NCI-H2171 (cell line): ENCODE measurements at regions not wholly inside any gene's neighbourhood (a gene's known extent, or its start where the extent isn't known, plus 50 kb on each side); places are given as distances from the start of the nearest gene placed in this dataset.
A peak's percentile ranks its signal among the peaks of the same experiment; 100 is the strongest.
"Not testable (repeated sequence)": the region's sequence is repeated elsewhere in the genome, so short reads cannot be mapped to it uniquely, and the experiment has no call there.

Source experiments
- DNase-seq: peaks from one replicate; lab custom pipeline; 2025; lab: John Stamatoyannopoulos, UW

DNA sequence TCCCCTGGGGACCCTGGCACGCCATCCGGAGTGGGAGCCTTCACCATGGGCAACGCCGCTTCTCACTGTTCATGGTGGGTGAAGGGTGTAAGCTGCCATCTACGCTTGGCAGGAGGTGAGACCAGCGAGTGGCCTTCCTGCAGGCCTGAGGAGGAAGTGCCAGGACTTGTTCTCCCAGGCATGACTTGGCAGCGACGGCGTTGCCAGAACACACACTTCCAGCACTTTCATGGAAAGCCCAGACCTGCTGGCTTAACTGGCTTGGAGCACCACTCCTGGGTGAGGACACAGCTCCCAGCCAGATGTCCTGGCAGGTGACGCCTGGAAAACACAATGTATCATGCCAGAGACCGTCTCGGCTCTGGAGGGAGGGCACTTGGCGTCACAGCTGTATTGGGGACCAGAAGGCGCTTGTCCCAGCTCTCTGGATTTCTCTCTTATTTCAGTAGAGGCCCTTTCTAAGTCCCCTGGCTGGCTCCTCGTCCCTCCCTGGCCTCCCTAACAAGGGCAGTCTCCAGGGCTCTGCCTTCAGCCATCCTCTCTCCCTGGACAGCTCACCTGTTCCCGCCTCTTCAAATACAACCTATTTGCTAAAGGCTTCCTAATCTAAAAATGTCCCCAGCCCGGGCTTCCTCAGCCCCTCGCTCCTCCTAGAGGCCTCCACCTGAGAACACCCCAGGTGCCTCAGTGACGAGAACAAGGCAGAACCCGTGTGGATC, 188.3 kb downstream of the OLFM1 start:
- DNase-seq, result no peak

DNA sequence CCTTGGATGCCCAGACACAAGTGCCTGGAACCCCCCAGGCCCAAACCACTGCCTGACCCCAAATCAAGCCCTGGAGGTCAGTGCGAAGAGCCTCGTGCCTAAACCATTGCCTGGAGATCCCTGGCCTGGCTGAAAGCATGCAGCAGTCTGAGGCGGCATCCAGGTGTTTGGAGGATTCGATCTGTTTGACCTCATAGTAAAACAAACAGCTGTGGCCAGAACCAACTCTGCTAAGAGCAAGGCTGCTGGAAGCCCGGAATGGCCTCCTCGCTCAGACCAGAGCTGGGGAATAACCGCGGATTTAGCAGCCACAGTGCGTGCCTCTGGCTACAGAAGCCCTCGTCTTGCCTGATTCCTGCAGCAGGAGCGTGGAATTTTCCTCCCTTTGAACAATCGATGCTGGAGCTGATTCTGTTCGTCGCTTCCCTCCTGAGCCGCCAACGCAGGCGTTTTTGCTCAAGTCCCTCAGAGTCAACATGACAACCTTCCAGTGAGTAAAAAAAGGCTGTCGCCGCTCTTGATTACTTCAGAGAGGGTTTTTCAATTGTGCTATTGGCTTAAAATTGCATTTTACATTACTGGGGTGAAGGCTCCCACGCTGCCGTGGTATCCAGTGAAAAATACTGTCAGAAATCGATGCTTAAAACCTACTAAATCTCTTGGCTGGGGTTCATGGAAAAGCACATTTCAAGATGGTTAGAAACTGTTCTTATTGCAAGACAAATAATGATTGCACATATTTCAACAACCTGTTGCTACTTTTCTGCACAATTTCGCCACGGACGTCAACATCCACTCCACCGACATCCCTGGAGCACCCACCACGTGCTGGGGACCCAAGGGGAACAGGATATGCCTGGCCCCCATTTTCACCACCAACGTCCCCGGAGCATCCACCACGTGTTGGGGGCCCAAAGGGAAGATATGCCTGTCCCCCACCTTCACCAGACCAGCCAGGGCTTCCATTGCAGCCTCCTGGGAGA, 190.0 kb downstream of the OLFM1 start:
- no peak for DNase-seq

DNA sequence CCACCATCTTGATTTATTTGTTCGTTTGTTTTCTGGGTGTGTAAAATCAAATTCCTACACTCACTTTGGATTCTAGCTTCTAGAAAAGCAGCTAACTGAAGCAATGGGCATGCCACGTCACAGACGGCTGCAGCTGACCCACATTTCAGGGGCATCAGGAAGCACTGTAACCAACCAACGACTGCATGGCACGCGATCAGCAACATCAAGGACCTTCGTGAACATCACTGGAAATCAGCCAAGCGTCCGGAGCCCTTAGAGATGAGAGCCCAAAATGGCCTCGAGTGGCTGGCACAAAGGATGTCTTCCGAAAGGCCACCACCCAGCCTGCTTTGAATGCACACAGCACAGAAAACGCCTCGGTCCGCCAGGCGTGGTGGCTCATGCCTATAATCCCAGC, 191.1 kb downstream of the OLFM1 start:
- DNase-seq, result no peak

DNA sequence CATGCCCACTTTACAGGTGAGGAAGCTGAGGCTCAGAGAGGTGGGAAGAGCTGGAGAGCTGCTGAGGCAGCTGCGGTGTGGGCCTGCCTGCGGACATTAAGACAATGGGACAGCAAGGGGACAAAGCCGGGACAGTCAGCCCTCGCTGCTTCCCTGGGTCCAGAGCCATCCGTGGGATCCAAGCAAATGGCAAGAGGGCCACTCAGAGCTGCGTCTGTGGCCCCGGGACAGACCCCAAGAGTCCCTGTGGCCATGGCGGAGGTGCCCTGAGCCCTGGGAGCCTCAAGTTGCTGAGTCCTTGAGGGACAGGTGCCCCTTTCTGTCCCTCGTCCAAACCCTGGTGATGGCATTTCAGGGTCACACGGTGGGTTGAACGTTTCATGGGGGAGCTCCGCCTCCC, 191.9 kb downstream of the OLFM1 start:
- no peak for DNase-seq

DNA sequence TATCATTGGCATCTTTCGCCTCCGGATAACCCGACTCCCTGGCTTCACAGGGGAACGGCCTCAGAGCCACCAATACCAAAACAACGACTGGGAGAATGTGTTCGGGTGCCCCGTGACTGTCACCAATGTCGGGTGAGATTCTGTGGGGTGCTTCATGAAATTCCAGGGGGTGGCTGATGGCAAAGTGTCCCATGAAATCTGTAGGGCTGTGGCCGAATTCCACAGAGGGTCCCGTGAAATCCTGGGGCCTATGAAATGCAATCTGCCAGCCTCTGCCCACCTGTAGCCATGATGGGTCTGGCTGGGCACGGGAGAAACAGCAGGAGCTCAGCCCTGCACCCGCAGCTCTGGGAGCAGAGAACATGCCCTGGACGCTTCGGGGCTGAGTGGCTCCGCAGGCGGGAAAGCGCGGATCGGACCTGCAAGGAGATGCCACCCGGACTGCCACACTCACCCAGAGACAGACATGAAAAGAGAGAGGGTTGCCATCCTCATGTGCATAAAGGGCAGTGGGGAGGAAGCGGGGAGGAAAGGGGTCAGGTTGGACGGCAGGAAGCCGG, 192.4 kb downstream of the OLFM1 start:
- no peak for DNase-seq

DNA sequence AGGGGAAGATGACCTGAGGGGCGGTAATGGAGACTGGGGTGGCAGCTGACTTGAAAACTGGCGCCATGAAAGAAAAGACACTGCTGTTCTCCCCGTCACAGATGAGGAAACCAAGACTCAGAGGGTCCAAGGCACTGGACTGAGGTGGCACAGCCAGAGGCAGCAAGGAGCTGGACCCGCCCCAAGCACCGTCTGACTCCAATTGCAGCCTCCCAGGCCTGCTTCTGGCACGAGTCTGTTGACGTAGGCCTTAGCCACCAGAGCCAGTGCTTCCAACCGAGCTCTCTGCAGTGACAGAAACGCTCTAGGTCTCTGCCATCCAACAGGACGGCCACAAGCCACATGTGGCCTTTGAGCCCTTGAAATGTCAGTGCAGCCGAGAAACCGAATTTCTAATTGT, 193.2 kb downstream of the OLFM1 start:
- DNase-seq, result no peak

DNA sequence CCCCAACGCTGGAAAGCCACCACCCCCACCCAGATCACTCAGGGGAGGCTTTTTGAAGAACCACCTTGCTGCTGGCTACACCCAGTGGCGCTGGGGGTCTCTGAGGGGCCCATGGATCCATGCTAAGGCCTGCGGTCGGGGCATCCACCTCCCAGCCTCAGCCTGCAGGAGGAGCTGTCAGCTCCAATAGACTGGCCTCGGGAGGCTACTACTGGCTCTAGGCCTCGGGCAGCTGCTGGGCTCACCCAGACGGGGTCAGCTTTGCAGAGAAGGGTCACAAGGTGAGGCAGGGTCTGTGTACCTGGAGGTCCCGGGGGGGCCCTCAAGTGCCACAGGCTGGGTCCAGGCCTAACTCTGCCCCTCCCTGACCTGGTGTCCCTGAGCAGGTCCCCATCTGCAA, 193.7 kb downstream of the OLFM1 start:
- no peak for DNase-seq

DNA sequence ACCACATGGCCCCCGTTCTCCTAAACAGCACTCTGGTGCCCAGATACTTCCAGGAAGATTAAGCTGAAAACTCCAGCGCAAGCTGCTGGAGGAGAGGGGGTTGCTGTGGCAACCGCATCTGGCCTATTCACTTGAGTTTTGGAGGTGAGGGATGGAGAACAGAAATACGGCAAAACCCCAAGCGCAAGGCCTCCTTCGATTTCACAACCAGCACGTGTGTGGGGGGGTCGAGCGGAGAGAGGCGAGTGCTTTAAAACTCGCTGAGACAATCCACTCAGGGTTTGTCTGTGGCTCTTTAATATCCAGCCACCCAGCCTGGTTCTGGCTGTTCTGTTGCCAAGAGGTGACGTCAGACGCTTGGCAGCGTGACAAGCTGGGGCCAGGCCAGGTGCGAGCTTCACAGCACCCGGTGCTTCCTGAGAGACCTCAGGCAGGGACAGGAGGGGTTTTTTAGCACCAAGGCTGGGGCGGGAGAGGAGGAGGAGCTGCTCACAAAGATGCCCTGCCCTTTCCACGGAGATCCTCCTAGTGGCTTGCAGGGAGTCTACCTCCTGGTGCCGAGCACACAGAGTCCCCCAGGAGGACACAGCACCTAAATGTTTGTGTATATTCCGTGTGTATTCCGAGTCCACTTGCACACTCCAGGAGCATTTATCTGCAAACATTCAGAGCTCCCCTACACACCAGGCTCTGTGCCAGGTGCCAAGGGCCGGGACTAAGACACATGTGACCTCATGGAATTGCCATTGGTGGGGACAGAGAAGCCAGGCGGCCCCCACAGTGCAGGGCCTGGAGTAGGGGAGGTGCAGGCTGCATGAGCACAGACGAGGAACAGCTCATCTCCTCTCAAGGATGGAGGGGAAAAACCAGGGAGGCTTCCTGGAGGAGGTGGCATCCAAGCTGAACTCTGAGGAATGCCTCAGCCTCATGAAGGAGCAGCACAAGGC, 194.6 kb downstream of the OLFM1 start:
- DNase-seq, result peak; percentile 98

DNA sequence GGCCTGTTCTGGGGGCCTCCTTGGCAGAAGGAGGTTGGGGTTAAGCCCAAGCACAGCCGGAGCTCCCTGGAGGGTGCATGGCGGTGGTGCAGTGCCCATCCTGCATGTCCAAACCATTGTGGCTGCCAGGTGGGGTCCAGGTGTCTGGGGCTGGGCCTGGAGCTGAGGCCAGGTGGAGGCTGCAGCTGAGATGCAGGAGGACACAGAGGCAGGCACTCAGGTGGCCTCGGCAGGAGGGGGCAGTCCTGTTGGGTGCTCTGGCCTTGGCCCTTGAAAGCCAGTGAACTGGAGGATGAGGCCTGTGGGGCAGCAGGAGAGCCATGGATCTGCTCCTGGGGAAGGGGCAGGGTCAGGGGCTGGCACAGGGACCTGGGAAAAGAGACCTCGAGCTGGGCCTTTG, 195.3 kb downstream of the OLFM1 start:
- DNase-seq, result no peak

DNA sequence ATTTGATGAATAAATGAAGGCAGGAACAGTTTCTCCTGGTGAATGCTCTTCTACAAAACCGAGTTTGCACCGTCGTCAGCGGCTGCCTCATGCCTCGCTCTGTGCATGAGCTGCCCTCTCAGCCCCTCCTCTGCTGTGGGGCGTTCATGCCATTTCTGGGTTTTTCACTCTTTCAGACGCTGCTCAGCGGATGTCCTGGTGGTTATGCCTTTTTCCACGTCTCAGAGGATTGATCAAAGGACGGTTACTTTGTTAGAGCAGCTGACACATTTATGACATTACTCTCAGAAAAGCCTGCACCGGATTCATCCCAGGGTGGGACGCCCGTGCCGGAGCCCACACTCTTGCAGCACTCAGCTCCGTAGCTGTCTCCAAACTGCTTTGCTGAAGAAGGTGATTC, 195.9 kb upstream of the PPP1R26 start:
- no peak for DNase-seq

DNA sequence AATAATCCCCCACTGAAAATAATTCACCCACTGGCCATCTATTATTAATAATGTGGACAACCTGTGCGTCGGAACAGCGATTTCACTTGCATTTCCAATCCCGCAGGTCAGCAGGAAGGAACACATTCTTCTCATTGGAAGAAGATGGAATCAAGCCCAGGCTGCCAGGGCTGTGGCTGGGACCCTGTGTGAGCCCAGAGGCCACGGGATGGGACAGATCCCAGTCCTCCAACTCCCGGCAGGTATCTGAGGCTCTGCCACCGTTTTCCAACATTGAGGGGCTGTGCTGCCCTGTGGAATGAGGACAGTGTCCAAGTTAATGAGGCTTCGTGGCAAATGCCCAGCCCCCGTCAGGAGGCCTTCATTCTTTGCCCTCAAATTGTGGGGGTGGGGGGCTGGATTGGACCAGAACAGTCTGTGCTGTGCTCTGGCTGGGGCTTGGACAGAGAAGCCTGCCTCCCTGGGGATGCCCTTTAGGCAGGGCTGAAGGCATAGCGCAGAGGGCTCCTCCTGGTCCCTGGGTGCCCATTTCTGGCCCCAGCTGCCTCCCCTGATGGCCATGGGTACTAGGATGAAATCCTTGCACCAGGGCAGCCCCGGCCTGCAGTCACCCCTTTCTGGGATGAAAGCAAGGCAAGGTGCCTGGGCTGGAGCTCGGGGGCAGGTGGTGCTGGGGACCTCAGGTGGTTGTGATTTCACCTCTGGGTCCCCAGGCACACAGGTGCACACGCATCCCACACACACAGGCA, 195.0 kb upstream of the PPP1R26 start:
- DNase-seq, result no peak

DNA sequence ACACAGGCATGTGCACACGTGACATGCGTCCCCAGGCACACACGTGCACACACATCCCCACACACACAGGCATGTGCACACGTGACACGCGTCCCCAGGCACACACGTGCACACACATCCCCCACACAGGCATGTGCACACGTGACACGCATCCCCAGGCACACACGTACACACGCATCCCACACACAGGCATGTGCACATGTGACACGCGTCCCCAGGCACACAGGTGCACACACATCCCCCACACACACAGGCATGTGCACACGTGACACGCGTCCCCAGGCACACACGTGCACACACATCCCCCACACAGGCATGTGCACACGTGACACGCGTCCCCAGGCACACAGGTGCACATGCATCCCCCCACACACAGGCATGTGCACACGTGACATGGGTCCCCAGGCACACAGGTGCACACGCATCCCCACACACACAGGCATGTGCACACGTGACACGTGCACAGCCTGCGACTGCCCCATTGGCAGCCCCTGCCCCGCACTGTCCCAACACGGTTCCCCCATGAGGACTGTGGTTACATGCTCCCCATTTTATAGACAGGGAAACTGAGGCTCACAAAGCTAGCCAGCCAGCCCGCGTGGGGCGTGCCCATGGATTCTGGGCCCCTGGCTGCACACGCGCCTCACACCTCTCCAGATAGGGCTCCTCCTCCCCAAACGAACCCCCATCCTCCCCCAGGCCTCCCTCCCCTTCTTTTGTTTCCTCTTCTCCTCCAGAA, 193.2 kb upstream of the PPP1R26 start:
- not testable (repeated sequence) for DNase-seq

DNA sequence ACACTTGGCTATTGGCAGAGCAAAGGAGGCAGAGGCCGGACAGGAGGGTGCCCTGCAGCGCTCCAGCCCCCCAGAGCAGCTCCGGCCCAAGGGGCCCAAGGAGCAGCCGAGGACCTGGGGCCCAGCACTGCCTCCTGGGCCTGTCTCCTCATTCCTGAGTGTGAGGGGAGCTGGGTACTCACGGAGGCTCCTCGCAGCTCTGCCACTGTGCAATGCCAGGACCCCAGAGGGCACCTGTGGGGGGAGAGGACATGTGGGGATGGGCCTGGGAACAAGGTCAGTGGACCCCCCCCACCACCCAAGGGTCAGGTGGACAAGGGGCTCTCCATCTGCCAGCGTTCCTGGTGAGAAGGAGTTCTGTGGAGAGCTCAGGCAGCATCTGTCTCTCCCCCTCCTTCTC, 192.6 kb upstream of the PPP1R26 start:
- DNase-seq, result no peak

DNA sequence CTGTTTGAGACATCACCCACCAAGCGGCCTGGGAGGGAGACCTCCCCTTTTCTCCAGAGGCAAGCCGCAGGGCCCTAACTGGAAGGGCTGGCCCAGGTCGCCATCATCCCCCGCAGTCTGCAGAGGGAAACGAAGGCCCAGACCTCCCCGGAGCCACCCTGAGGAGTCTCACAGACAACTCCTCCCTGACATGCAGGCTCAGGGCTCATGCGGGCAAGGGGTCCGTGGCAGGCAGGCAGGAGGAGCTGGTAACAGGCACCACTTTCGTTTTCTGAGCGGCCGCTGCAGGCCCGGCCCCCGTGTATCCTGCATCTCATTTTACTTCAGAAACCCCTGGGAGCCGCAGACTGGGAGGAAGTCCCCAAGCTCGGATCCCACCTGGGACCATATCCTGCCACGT, 192.0 kb upstream of the PPP1R26 start:
- DNase-seq, result no peak

DNA sequence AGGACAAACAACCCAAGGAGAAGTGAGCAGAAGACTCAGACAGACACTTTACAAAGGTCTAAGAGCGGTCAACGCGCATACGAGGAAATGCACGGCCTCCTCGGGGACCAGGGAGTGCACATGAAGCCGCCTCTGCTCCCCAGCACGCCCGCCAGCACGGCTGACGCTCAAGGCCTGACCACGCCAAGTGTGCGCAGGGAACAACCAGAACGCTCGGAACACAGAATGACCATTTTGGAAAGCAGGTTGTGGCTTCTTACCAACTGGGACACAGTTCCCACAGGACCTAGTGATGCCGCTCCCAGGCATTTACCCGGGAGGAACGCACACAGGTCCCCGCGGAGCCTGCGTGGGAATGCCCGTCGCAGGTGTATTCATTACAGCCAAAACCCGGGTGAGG, 191.5 kb upstream of the PPP1R26 start:
- no peak for DNase-seq

DNA sequence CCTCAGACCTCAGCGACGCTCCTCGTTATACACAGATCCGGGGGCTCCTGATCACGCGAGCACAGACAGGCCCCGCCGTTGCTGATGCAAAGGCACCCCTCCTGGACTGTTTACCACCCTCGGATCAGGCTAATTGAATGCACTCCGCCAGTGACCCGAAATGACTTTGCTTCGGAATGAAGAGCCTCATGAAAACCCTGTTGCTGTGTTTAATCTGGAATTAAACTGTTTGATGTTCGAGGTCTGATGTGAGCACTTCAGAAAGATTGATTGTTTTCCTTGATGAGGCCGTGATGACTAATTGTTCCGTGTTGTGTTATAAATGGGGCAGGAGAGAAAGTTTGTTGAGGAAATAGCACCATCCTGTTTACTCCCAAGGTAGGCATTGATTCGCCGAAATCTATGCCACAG, 190.5 kb upstream of the PPP1R26 start:
- no peak for DNase-seq

DNA sequence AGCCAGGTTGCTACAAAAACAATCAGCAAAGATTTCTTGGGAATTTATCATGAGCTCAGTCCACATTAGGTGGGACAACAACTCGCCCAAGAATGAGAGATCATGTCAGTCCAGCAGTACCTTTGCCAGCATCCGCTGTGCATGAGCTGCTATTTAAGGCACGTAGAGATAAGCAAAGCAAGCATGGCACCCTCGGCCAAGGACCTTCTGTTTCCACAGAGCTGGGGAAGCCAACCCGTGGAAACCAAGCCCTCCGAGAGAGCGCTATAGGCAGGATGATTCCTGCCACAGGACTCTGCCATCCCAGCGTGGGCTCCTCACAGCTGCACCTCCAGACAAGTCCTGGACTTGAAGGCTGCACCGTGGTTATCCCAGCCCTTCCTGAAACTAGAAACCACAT, 189.5 kb upstream of the PPP1R26 start:
- DNase-seq, result no peak

DNA sequence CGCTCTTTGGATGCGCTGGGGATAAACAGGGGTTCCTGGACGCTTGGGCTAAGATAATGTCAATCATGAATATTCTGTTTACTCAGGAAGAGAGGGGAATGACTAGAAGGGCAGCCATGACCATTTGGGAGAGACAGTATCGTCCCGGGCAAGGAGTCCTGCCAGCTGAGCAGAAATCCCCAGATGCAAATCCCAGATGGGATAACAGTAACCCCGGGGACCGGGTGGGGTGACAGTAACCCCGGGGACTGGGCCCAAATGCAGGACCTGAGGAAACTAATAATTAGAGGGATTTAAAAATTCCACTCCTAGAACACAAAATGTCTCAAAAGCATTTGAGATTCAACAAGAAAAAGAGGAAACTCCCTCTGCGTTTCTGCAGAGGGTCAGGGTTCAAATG, 189.0 kb upstream of the PPP1R26 start:
- DNase-seq, result no peak

DNA sequence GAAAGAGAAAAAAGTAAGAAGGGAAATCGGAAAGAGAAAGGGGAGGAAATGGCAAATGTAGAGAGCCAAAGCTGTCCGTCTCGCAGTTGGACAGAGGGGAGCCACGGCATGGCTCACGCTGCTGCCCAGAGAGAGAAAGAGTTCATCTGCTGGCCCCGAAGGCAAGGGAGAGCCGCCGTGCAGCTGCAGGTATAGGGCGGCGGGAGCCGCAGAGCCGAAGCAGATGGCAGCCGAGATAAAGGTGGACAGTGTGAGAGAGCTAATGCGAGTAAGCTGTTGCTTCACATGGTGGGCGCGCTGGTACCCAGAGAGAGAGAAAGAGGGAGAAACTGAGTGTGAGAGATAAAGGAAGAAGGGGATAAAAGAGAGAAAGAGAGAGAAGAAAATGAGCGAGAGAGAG, 188.4 kb upstream of the PPP1R26 start:
- DNase-seq, result no peak

DNA sequence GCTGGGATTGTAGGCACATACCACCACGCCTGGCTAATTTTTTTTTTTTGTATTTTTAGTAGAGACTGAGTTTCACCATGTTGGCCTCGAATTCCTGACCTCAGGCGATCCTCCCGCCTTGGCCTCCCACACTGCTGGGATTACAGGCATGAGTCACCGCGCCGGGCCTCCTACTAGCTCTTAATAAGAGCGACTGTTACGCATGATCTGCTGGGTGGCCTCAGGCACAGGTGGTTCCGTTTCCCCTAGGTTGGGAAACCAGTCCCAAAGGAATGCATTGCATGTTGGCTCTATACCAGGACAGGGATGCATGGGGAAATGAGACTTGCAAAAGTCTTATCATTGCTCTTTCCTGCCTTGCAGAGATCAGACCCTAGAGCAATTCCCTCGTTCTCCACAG, 184.7 kb upstream of the PPP1R26 start:
- DNase-seq, result peak; percentile 25
